ENCODE measurements at regions not wholly inside any gene's neighbourhood (a gene's known extent, or its start where the extent isn't known, plus 50 kb on each side); places are given as distances from the start of the nearest gene placed in this dataset.

GRCh38 chr5:88939300-88939699, 56.3 kb upstream of the MEF2C start:
- TF ChIP-seq, protein P1, sequence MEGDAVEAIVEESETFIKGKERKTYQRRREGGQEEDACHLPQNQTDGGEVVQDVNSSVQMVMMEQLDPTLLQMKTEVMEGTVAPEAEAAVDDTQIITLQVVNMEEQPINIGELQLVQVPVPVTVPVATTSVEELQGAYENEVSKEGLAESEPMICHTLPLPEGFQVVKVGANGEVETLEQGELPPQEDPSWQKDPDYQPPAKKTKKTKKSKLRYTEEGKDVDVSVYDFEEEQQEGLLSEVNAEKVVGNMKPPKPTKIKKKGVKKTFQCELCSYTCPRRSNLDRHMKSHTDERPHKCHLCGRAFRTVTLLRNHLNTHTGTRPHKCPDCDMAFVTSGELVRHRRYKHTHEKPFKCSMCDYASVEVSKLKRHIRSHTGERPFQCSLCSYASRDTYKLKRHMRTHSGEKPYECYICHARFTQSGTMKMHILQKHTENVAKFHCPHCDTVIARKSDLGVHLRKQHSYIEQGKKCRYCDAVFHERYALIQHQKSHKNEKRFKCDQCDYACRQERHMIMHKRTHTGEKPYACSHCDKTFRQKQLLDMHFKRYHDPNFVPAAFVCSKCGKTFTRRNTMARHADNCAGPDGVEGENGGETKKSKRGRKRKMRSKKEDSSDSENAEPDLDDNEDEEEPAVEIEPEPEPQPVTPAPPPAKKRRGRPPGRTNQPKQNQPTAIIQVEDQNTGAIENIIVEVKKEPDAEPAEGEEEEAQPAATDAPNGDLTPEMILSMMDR (IDR thresholded peaks at IDR 0.05) = no peak
- TF ChIP-seq POLR2A (IDR thresholded peaks at IDR 0.05) = no peak
